SK-N-SH (cell line): ENCODE measurements at regions not wholly inside any gene's neighbourhood (a gene's known extent, or its start where the extent isn't known, plus 50 kb on each side); places are given as distances from the start of the nearest gene placed in this dataset.

Source experiments
- CTCF ChIA-PET: fragments of 300-600, 350-600 bp; formaldehyde crosslinking; extraction: SDS; loops from one replicate; lab custom pipeline; 2021; lab: Yijun Ruan, JAX
- POLR2A ChIA-PET: fragments of 350-600 bp; sonication (Branson Sonifier 250); formaldehyde crosslinking; extraction: SDS; loops from one replicate; lab custom pipeline; 2020; ENCODE audit warnings: antibody characterized with exemption, inconsistent platforms; lab: Yijun Ruan, JAX
- DNase-seq: peaks from one replicate; pipeline ENCODE4 v3.0.0; 2012
- H2AFZ ChIP-seq: fragments of 200-600 bp; sonication (generic); 2 replicates; pipeline ENCODE4 v1.8.1; 2016; ENCODE audit warnings: antibody characterized with exemption, mild to moderate bottlenecking, low read depth
- H3F3A ChIP-seq: fragments of 200-600 bp; sonication (generic); replicated peaks from 2 replicates; pipeline ENCODE3; 2016; ENCODE audit warnings: antibody characterized with exemption, mild to moderate bottlenecking; ENCODE audit not compliant: insufficient read depth
- H3K27ac ChIP-seq, 2 experiments: fragments of 200-500 bp in 1 of 2; fragments of 200-600 bp in 1 of 2; sonication (Bioruptor generic) in 1 of 2; sonication (generic), shearing (Covaris generic) in 1 of 2; 2 replicates each; pipeline versions ENCODE4 v1.5.1 to v1.6.1; 2014 to 2016; ENCODE audit warnings: low read depth in 2 of 2, inconsistent platforms in 1 of 2, low read length in 1 of 2, mild to moderate bottlenecking in 1 of 2, mixed read lengths in 1 of 2
- H3K27me3 ChIP-seq: fragments of 200-600 bp; sonication (generic), shearing (Covaris generic); 2 replicates; pipeline ENCODE4 v1.6.1; 2016; ENCODE audit warnings: mixed run types; ENCODE audit not compliant: insufficient read depth
- H3K36me3 ChIP-seq, 2 experiments: fragments of 200-500 bp in 1 of 2; fragments of 200-600 bp in 1 of 2; sonication (Bioruptor generic) in 1 of 2; sonication (generic) in 1 of 2; replicated peaks in 1 of 2; 2 replicates each; pipeline versions ENCODE3 to v1.5.1; 2014 to 2016; ENCODE audit warnings: low read length in 1 of 2, mild to moderate bottlenecking in 1 of 2; ENCODE audit not compliant: insufficient read depth in 2 of 2, control insufficient read depth in 1 of 2
- H3K4me1 ChIP-seq, 2 experiments: fragments of 200-500 bp in 1 of 2; fragments of 200-600 bp in 1 of 2; sonication (Bioruptor generic) in 1 of 2; sonication (generic), shearing (Covaris generic) in 1 of 2; 2 replicates each; pipeline versions ENCODE4 v1.5.1 to v1.6.1; 2014 to 2016; ENCODE audit warnings: low read depth in 1 of 2, low read length in 1 of 2, mixed run types in 1 of 2; ENCODE audit not compliant: insufficient read depth in 2 of 2, control insufficient read depth in 1 of 2
- H3K4me2 ChIP-seq: fragments of 200-600 bp; sonication (generic), shearing (Covaris generic); 2 replicates; pipeline ENCODE4 v1.6.1; 2017; ENCODE audit warnings: mixed run types
- H3K4me3 ChIP-seq, 2 experiments: fragments of 200-500 bp in 1 of 2; fragments of 200-600 bp in 1 of 2; sonication (Bioruptor generic) in 1 of 2; sonication (generic), shearing (Covaris generic) in 1 of 2; 2 replicates each; pipeline versions ENCODE4 v1.5.1 to v1.8.1; 2014 to 2016; ENCODE audit warnings: low read depth in 2 of 2, inconsistent platforms in 1 of 2, low read length in 1 of 2, mild to moderate bottlenecking in 1 of 2, mixed read lengths in 1 of 2, moderate library complexity in 1 of 2
- H3K79me2 ChIP-seq: fragments of 200-600 bp; sonication (generic); 2 replicates; pipeline ENCODE4 v1.8.1; 2017; ENCODE audit warnings: mild to moderate bottlenecking; ENCODE audit not compliant: insufficient read depth
- H3K9ac ChIP-seq: fragments of 200-600 bp; sonication (generic); 2 replicates; pipeline ENCODE4 v1.6.1; 2017; ENCODE audit warnings: mixed run types
- H3K9me2 ChIP-seq: fragments of 200-600 bp; sonication (generic); 2 replicates; pipeline ENCODE4 v1.6.1; 2017; ENCODE audit warnings: mixed run types
- H3K9me3 ChIP-seq: fragments of 200-600 bp; sonication (generic); 2 replicates; pipeline ENCODE4 v1.6.1; 2017; ENCODE audit warnings: mixed run types, mild to moderate bottlenecking, moderate library complexity
- H4K20me1 ChIP-seq: fragments of 200-600 bp; sonication (generic); 2 replicates; pipeline ENCODE4 v1.6.1; 2017; ENCODE audit warnings: mild to moderate bottlenecking, mixed run types; ENCODE audit not compliant: insufficient read depth
- CHD2 ChIP-seq: fragments of 150-350 bp; IDR thresholded peaks from 2 replicates; pipeline ENCODE4 v1.6.1; 2018; ENCODE audit warnings: low read length; ENCODE audit not compliant: partially characterized antibody
- CTCF ChIP-seq: fragments of 200-600 bp; sonication (generic); IDR thresholded peaks from 2 replicates; pipeline ENCODE4 v1.6.1; 2017; ENCODE audit warnings: antibody characterized with exemption, mild to moderate bottlenecking, moderate library complexity
- ELF1 ChIP-seq: IDR thresholded peaks from 2 replicates; pipeline ENCODE4 v1.4.0; 2012
- EP300 ChIP-seq, 2 experiments: IDR thresholded peaks; 2 replicates each; pipeline versions ENCODE4 v1.4.0 to v1.6.1; 2012; ENCODE audit warnings: borderline replicate concordance in 1 of 2, low read depth in 1 of 2, low read length in 1 of 2
- FOSL2 ChIP-seq: IDR thresholded peaks from 2 replicates; pipeline ENCODE4 v1.4.0; 2012; ENCODE audit warnings: low read depth, mild to moderate bottlenecking, moderate library complexity, borderline replicate concordance
- FOXJ3 ChIP-seq: sonication (generic); formaldehyde crosslinking; IDR thresholded peaks from 2 replicates; pipeline ENCODE4 v1.5.1; 2020; ENCODE audit warnings: mild to moderate bottlenecking, missing genetic modification reagents
- FOXM1 ChIP-seq: IDR thresholded peaks from 2 replicates; pipeline ENCODE4 v1.4.0; 2012; ENCODE audit warnings: low read depth, mild to moderate bottlenecking
- GABPA ChIP-seq: IDR thresholded peaks from 2 replicates; pipeline ENCODE4 v1.4.0; 2012; ENCODE audit warnings: low read depth, mild to moderate bottlenecking
- GATA2 ChIP-seq: sonication (generic); formaldehyde crosslinking; IDR thresholded peaks from 2 replicates; pipeline ENCODE4 v1.5.0; 2020; ENCODE audit warnings: mild to moderate bottlenecking, missing genetic modification reagents
- MAX ChIP-seq: IDR thresholded peaks from 2 replicates; pipeline ENCODE4 v1.4.0; 2012; ENCODE audit warnings: low read depth
- NFIC ChIP-seq: IDR thresholded peaks from 2 replicates; pipeline ENCODE4 v1.4.0; 2012; ENCODE audit warnings: borderline replicate concordance
- RAD21 ChIP-seq: IDR thresholded peaks from 2 replicates; pipeline ENCODE4 v1.6.1; 2012; ENCODE audit warnings: mild to moderate bottlenecking, low read length
- RCOR1 ChIP-seq: fragments of 150-350 bp; IDR thresholded peaks from 2 replicates; pipeline ENCODE4 v1.6.1; 2017; ENCODE audit warnings: antibody characterized with exemption, low read length
- RFX5 ChIP-seq: IDR thresholded peaks from 2 replicates; pipeline ENCODE4 v1.6.1; 2012; ENCODE audit warnings: mild to moderate bottlenecking, improper control_type of control experiment, low read length
- RXRA ChIP-seq: IDR thresholded peaks from 2 replicates; pipeline ENCODE4 v1.4.0; 2012; ENCODE audit warnings: low read depth, mild to moderate bottlenecking, borderline replicate concordance
- TAF1 ChIP-seq: IDR thresholded peaks from 2 replicates; pipeline ENCODE4 v1.6.1; 2012; ENCODE audit warnings: low read depth, mild to moderate bottlenecking, low read length, moderate library complexity, borderline replicate concordance
- TCF12 ChIP-seq: IDR thresholded peaks from 2 replicates; pipeline ENCODE4 v1.4.0; 2012
- TEAD4 ChIP-seq: IDR thresholded peaks from 2 replicates; pipeline ENCODE4 v1.4.0; 2012; ENCODE audit warnings: mild to moderate bottlenecking, borderline replicate concordance; ENCODE audit not compliant: insufficient read depth
- USF2 ChIP-seq: fragments of 150-350 bp; IDR thresholded peaks from 2 replicates; pipeline ENCODE4 v1.6.1; 2017; ENCODE audit warnings: antibody characterized with exemption, low read length, low read depth, borderline replicate concordance
- YY1 ChIP-seq: IDR thresholded peaks from 2 replicates; pipeline ENCODE4 v1.4.0; 2012; ENCODE audit warnings: low read depth, mild to moderate bottlenecking
- WGBS: methylation state at CpG from one replicate; pipeline ENCODE4 v1.1.6; 2017; ENCODE audit warnings: low lambda C conversion rate; 5-methylcytosine and 5-hydroxymethylcytosine counted together

GRCh38 chr4:33512397-33512796 is 2731.9 kb downstream of the ARAP2 start:
- Histone ChIP-seq H3K9me2 (no peaks in the 10 kb centered on the region), H3K4me3 (no peak overlapping the region), H3K79me2 (no peaks in the 10 kb centered on the region), H3K4me1 (no peaks in the 10 kb centered on the region), H3K9ac (no peak overlapping the region), H3K4me2 (no peak overlapping the region), H3K27me3 (no peaks in the 10 kb centered on the region), H3K36me3 (no peaks in the 10 kb centered on the region), H3F3A (no peaks in the 10 kb centered on the region), H3K27ac (no peak overlapping the region), H2AFZ (no peak overlapping the region), H3K9me3 (no peaks in the 10 kb centered on the region), H4K20me1 (no peaks in the 10 kb centered on the region)
- ChIA-PET POLR2A (no interaction called here), CTCF (no interaction called here)
- no peak for DNase-seq
- 47% methylated on average over 3 of the region's 3 CpGs for WGBS
- no peak for TF ChIP-seq RCOR1

GRCh38 chr4:33518856-33519255 is 2725.5 kb downstream of the ARAP2 start:
- Histone ChIP-seq H3K4me1 (no peaks in the 10 kb centered on the region), H3K9ac (no peak overlapping the region), H3K4me3 (no peak overlapping the region), H3K4me2 (no peak overlapping the region), H3K27ac (no peak overlapping the region), H3K9me3 (no peaks in the 10 kb centered on the region), H3K9me2 (no peaks in the 10 kb centered on the region), H4K20me1 (no peaks in the 10 kb centered on the region), H3F3A (no peaks in the 10 kb centered on the region), H3K36me3 (no peaks in the 10 kb centered on the region), H3K79me2 (no peaks in the 10 kb centered on the region), H2AFZ (no peak overlapping the region), H3K27me3 (no peaks in the 10 kb centered on the region)
- no peak for DNase-seq
- TF ChIP-seq FOXJ3 (CRISPR knock-in tag) (no peak), MAX (no peak), FOSL2 (no peak), RFX5 (no peak), USF2 (no peak), GABPA (no peak), FOXM1 (no peak), RAD21 (no peak), NFIC (no peak), TEAD4 (no peak), YY1 (no peak)
- POLR2A ChIA-PET, result no interaction called here
- CTCF ChIA-PET, result no interaction called here
- WGBS, result 17% methylated on average over 6 of the region's 6 CpGs

GRCh38 chr4:33532821-33533220 is 2711.5 kb downstream of the ARAP2 start:
- Histone ChIP-seq H3K9me3 (no peaks in the 10 kb centered on the region), H3K27ac (no peak overlapping the region), H3K9ac (no peak overlapping the region), H3K4me2 (no peak overlapping the region), H3K36me3 (no peaks in the 10 kb centered on the region), H3K4me1 (no peaks in the 10 kb centered on the region), H2AFZ (no peak overlapping the region), H3F3A (no peaks in the 10 kb centered on the region), H3K27me3 (no peaks in the 10 kb centered on the region), H3K4me3 (no peak overlapping the region), H4K20me1 (no peaks in the 10 kb centered on the region), H3K79me2 (no peaks in the 10 kb centered on the region), H3K9me2 (no peaks in the 10 kb centered on the region)
- POLR2A ChIA-PET, result no interaction called here
- CTCF ChIA-PET, result interaction anchor here (0.7 kb wide), 1 partner anchor 746 kb away, joined by 3 read pairs; no protein-coding TSS in a partner anchor
- WGBS, result 5% methylated on average over 2 of the region's 2 CpGs
- DNase-seq, result no peak
- TF ChIP-seq FOSL2, result no peak
- no peak for TF ChIP-seq TEAD4
- no peak for TF ChIP-seq RXRA
- no peak for TF ChIP-seq GATA2 (CRISPR knock-in tag)
- TF ChIP-seq RFX5, result no peak
- no peak for TF ChIP-seq FOXJ3 (CRISPR knock-in tag)
- no peak for TF ChIP-seq MAX
- no peak for TF ChIP-seq TCF12
- no peak for TF ChIP-seq NFIC
- no peak for TF ChIP-seq EP300 (IDR thresholded peaks at IDR 0.05; ENCODE audit: borderline replicate concordance in 1 of 2, low read depth in 1 of 2, low read length in 1 of 2)
- no peak for TF ChIP-seq CTCF
- TF ChIP-seq CHD2, result no peak
- TF ChIP-seq ELF1, result no peak
- no peak for TF ChIP-seq TAF1
